BLaER1 (cell line): ENCODE measurements at regions not wholly inside any gene's neighbourhood (a gene's known extent, or its start where the extent isn't known, plus 50 kb on each side); places are given as distances from the start of the nearest gene placed in this dataset.

Source experiments
- H3K27ac ChIP-seq: shearing (Covaris generic); formaldehyde crosslinking; 2 replicates; pipeline ENCODE4 v1.8.1; 2022
- H3K27me3 ChIP-seq: shearing (Covaris generic); formaldehyde crosslinking; 2 replicates; pipeline ENCODE4 v1.8.1; 2022
- H3K36me3 ChIP-seq: shearing (Covaris generic); formaldehyde crosslinking; 2 replicates; pipeline ENCODE4 v1.8.1; 2022
- H3K4me1 ChIP-seq: shearing (Covaris generic); formaldehyde crosslinking; 2 replicates; pipeline ENCODE4 v1.8.1; 2022
- H3K4me2 ChIP-seq: shearing (Covaris generic); formaldehyde crosslinking; 2 replicates; pipeline ENCODE4 v1.8.1; 2022
- H3K4me3 ChIP-seq: shearing (Covaris generic); formaldehyde crosslinking; 2 replicates; pipeline ENCODE4 v1.8.1; 2022
- H3K9ac ChIP-seq: shearing (Covaris generic); formaldehyde crosslinking; 2 replicates; pipeline ENCODE4 v1.8.1; 2022
- H3K9me3 ChIP-seq: shearing (Covaris generic); formaldehyde crosslinking; 2 replicates; pipeline ENCODE4 v1.8.1; 2022
- H4K20me1 ChIP-seq: shearing (Covaris generic); formaldehyde crosslinking; 2 replicates; pipeline ENCODE4 v1.8.1; 2022
- Cebpa-rat ChIP-seq: shearing (Covaris generic); IDR thresholded peaks from 2 replicates; pipeline ENCODE4 v1.8.1; 2022

DNA sequence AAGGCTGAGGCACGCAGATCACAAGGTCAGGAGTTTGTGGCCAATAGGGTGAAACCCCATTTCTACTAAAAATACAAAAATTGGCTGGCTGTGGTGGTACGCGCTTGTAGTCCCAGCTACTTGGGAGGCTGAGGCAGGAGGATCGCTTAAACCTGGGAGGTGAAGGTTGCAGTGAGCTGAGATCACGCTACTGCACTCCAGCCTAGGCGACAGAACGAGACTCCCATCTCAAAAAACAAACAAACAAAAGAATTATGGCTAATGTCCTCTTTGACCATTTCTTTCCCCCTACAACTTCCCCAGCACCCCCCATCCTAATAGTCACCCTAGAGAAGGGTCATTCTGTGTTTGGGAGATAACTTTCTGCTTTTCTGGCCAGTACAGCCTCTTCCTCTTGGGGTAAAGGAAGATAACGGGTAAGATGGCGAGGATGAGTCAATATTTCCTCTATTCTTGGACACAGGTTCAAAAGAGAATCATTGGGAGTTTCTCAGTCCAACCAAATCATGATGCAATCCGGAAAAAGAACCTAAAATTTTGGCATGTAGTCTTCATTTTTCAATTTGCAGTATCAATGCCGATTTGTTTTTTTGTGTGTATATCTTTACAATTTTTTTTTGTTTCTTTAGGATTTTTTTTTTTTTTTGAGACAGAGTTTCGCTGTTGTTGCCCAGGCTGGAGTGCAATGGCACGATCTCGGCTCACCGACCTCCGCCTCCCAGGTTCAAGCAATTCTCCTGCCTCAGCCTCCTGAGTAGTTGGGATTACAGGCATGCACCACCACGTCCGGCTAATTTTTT lies 107.6 kb upstream of the MED13 start:
- H3K4me2 ChIP-seq, result no peak overlapping the region
- no peaks in the 10 kb centered on the region for H3K27me3 ChIP-seq
- TF ChIP-seq Cebpa-rat, result no peak
- H3K9me3 ChIP-seq, result no peaks in the 10 kb centered on the region
- H3K27ac ChIP-seq, result no peak overlapping the region
- H3K36me3 ChIP-seq, result no peaks in the 10 kb centered on the region
- no peaks in the 10 kb centered on the region for H3K4me1 ChIP-seq
- H3K4me3 ChIP-seq, result no peak overlapping the region
- H3K9ac ChIP-seq, result no peak overlapping the region
- H4K20me1 ChIP-seq, result no peaks in the 10 kb centered on the region

DNA sequence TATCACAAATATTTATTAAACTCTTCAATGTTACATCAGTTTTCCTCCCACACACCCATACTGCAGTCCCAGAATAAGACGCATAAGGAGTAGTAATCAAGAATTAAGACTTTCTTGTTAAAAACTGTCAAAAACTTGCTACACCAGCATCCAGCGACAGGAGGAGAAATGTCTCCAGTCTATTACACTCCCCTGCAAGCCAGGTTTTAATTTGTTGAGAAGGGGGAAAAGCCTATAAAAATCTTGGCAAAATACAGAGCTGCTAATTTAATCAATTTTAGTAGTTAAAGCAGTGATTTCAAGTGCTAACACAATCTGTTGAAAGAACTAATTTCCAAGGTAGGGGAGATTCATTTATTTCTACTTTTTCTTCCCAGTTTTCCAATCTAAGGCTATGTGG lies 102.0 kb upstream of the MED13 start:
- no peaks in the 10 kb centered on the region for H3K36me3 ChIP-seq

DNA sequence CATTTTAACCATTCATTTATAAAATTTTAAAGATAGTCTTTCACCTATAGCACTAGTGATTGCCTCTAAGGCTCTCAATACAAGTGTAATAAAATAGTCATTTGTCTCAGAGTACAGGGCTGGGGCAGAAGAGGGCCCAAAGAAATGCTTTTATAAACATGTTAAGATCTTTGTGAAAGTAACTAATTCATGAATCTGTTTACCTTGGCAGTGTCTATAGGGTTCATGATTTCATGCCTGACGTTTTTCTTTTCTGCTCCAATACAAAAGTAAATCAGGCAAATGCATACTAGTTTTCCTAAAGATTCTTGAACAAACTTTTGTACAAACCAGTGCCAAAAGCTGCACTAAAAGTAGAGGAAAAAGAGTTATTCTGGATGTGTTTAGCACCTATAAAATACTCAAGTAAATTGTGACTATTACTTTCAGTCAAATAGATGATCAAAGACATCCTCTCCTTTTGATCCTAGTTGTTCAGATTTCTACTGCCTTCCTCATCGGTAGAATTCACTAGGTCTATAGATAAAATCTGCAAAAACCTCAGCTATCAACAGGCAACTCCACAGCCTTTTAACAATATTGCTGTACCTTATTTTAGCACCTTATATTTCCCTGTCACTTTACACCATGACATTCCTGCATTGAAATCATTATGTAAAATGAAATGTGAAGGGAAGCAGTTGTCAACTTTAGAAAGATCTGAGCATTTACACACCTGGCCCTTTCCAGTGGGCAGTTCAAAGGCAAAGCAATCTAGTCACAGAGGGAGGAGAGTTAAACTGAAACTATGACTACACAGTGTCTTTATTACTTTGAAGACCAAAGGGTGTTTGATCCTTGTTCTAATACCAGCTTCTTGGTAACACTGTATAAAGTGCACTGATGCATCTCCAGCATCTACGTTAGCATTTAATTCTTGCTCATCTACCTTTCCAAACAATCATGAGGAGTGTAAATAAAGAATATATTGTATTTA lies 100.0 kb upstream of the MED13 start:
- no peak overlapping the region for H3K4me3 ChIP-seq

More for the DNA sequence above, 102.0 kb upstream of the MED13 start:
- H3K4me2 ChIP-seq, result no peak overlapping the region
- no peaks in the 10 kb centered on the region for H3K9me3 ChIP-seq
- H4K20me1 ChIP-seq, result no peaks in the 10 kb centered on the region
- H3K9ac ChIP-seq, result no peak overlapping the region
- no peaks in the 10 kb centered on the region for H3K27me3 ChIP-seq
- no peaks in the 10 kb centered on the region for H3K4me1 ChIP-seq
- no peak overlapping the region for H3K27ac ChIP-seq
- TF ChIP-seq Cebpa-rat, result no peak
- no peak overlapping the region for H3K4me3 ChIP-seq

DNA sequence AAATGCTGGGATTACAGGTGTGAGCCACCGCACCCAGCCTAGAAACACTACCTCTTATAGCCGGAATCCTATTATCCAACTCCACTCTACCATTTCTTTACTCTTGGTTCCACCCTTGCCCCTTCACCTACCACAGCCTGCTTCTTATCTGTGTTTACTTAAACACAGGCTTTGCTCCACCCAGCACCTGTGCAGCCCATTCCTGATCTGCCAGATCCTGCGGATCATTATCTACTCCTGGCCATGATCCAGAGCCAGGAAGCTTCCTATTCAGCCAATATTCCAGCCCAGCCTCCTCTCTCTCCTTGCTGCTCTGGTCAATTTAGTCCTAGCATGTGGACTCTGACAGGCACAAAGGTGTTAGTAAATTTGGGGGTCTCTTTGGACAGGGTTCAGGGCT lies 98.8 kb upstream of the MED13 start:
- Histone ChIP-seq H3K36me3 (no peaks in the 10 kb centered on the region), H3K4me2 (no peak overlapping the region), H3K4me1 (no peaks in the 10 kb centered on the region), H3K9ac (no peak overlapping the region), H3K4me3 (no peak overlapping the region), H3K27ac (no peak overlapping the region), H3K27me3 (no peaks in the 10 kb centered on the region), H3K9me3 (no peaks in the 10 kb centered on the region), H4K20me1 (no peaks in the 10 kb centered on the region)
- no peak for TF ChIP-seq Cebpa-rat

More for the DNA sequence above, 100.0 kb upstream of the MED13 start:
- Histone ChIP-seq H3K9ac (no peak overlapping the region), H3K36me3 (no peaks in the 10 kb centered on the region), H3K27me3 (no peaks in the 10 kb centered on the region), H3K9me3 (no peaks in the 10 kb centered on the region), H3K27ac (no peak overlapping the region), H3K4me1 (no peaks in the 10 kb centered on the region), H4K20me1 (no peaks in the 10 kb centered on the region), H3K4me2 (no peak overlapping the region)
- TF ChIP-seq Cebpa-rat, result no peak

DNA sequence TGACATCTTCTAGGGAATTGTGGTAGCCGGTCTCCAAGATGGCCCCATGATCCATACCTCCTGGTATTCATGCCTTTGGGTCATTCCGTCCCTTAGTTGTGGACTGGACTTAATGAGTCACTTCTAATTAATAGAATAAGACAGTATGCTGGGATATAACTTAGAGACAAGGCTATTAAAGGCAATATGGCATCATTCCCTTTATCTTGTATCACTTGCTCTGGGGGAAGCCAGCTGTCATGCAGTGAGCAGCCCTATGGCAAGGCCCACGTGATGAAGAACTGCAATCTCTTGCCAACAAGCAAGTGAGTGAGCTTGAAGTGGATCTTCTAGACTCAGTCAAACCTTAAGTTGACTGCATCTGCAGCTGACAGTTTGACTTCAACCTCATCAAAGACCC lies 97.8 kb upstream of the MED13 start:
- Histone ChIP-seq H3K4me3 (no peak overlapping the region), H3K9me3 (no peaks in the 10 kb centered on the region), H3K27ac (no peak overlapping the region), H4K20me1 (no peaks in the 10 kb centered on the region), H3K9ac (no peak overlapping the region), H3K4me2 (no peak overlapping the region), H3K36me3 (no peaks in the 10 kb centered on the region), H3K27me3 (no peaks in the 10 kb centered on the region), H3K4me1 (no peaks in the 10 kb centered on the region)
- no peak for TF ChIP-seq Cebpa-rat

DNA sequence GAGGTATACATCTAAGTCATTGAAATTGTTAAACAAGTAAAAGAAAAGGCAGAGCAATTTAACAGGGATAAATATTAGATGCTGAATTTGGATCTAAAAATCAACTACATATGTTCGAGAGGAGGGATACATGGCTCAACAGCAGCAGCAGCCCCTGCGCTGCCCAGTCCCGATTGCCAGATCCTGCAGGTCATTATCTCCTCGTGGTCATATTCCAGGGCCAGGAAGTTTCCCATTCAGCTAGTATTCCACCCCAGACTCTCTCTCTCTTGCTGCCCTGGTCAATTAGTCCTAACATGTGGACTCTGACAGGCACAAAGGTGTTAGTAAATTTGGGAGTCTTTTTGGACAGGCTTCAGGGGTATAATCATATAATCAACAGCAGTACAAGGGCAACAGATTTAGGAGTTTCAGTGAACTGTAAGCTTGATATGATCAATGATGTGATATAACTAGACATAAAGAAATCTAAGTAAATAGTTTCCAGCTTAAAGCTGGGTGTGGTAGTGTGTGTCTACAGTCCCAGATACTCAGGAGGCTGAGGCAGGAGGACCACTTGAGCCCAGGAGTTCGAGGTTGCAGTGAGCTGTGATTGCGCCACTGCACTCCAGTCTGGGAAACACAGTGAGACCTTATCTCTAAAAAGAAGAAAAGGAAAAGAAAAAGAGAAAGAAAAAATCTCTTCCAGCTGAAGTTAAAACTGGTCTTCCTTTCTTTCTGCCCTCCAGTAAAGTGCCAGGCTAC lies 96.5 kb upstream of the MED13 start:
- Histone ChIP-seq H3K27me3 (no peaks in the 10 kb centered on the region), H3K4me3 (no peak overlapping the region), H3K36me3 (no peaks in the 10 kb centered on the region), H3K27ac (no peak overlapping the region), H3K4me2 (no peak overlapping the region), H4K20me1 (no peaks in the 10 kb centered on the region), H3K9me3 (no peaks in the 10 kb centered on the region), H3K4me1 (no peaks in the 10 kb centered on the region), H3K9ac (no peak overlapping the region)
- TF ChIP-seq Cebpa-rat, result no peak

DNA sequence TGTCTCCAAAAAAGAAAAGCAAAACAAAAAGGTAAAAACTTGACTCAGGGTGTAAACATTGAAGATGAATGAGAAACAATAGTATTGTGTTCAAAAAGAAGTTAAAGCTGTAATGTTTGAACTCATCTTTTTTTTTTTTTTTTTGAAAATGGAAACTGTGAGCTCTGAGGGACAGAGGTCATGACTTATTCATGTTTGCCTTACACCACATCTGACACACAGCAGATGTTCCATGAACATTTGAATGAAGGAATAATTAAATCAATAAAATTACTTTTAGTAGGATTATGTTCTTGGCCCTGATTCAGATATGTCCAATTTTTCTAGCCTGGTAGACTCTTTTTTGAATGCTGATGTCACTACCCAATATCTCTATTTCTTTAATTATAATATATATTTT lies 95.7 kb upstream of the MED13 start:
- Histone ChIP-seq H3K9me3 (no peaks in the 10 kb centered on the region), H3K36me3 (no peaks in the 10 kb centered on the region), H3K4me3 (no peak overlapping the region), H3K27ac (no peak overlapping the region), H3K27me3 (no peaks in the 10 kb centered on the region), H3K4me2 (no peak overlapping the region), H3K4me1 (no peaks in the 10 kb centered on the region), H4K20me1 (no peaks in the 10 kb centered on the region), H3K9ac (no peak overlapping the region)
- no peak for TF ChIP-seq Cebpa-rat

DNA sequence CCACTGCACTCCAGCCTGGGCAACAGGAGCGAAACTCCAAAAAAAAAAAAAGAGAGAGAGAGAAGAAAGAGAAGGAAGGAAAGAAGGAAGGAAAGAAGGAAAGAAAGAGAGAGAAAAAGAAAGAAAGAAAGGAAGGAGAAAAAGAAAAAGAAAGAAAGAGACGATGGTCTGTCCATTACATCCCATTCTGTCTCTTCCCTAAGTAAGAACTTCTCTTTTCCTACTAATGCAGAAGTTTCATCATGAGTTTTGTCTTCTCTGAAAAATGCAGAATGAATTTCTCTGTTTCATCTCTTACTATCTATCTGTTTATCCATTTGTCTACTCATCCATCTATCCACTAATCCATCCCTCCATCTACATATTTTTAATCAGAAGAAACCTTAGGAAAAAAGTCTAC lies 94.9 kb upstream of the MED13 start:
- Histone ChIP-seq H3K36me3 (no peaks in the 10 kb centered on the region), H3K4me1 (no peaks in the 10 kb centered on the region), H3K27me3 (no peaks in the 10 kb centered on the region), H3K4me2 (no peak overlapping the region), H3K9ac (no peak overlapping the region), H4K20me1 (no peaks in the 10 kb centered on the region), H3K9me3 (no peaks in the 10 kb centered on the region), H3K27ac (no peak overlapping the region), H3K4me3 (no peak overlapping the region)
- no peak for TF ChIP-seq Cebpa-rat

DNA sequence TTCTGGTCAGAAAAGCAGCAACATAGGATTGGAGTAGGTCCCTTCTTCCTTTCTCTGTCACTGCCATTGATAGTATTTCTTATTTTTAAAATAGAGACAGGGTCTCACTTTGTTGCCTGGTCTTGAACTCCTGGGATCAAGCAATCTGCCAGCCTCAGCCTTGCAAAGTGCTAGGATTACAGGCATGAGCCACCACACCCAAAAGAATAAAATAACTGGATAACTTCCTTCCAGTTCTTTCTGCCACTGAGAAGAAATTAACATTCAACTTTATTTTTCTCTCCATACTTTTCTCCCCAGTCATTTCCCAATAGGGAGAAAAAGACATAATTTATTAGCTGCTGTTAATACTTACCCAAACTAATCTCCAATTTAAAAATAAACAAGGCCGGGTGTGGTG lies 91.9 kb upstream of the MED13 start:
- Histone ChIP-seq H3K27me3 (no peaks in the 10 kb centered on the region), H3K27ac (no peak overlapping the region), H3K9me3 (no peaks in the 10 kb centered on the region), H3K36me3 (no peaks in the 10 kb centered on the region), H3K4me3 (no peak overlapping the region), H3K9ac (no peak overlapping the region), H3K4me2 (no peak overlapping the region), H3K4me1 (no peaks in the 10 kb centered on the region), H4K20me1 (no peaks in the 10 kb centered on the region)
- no peak for TF ChIP-seq Cebpa-rat
